Keratinocyte (primary cell): ENCODE measurements at regions not wholly inside any gene's neighbourhood (a gene's known extent, or its start where the extent isn't known, plus 50 kb on each side); places are given as distances from the start of the nearest gene placed in this dataset.

Experiments used
- DNase-seq: peaks from one replicate; pipeline ENCODE4 v3.0.0-alpha.2; 2011; ENCODE audit warnings: low read depth, missing footprints, low spot score
- FAIRE-seq: peaks from 2 replicates; lab custom pipeline; 2011; peaks lifted over from hg19 to GRCh38; lab: Jason Lieb, UNC
- H2AFZ ChIP-seq: 2 replicates; pipeline ENCODE4 v1.6.0; 2012; ENCODE audit warnings: low read length, control low read depth, inconsistent platforms; ENCODE audit not compliant: control insufficient read depth
- H3K27ac ChIP-seq: 2 replicates; pipeline ENCODE4 v1.5.1; 2011; ENCODE audit warnings: low read length; ENCODE audit not compliant: control insufficient read depth, insufficient read depth
- H3K27me3 ChIP-seq: 3 replicates; pipeline ENCODE4 v1.6.0; 2011; ENCODE audit warnings: low read length; ENCODE audit not compliant: control insufficient read depth, insufficient read depth; ENCODE audit errors: extremely low read depth
- H3K36me3 ChIP-seq, 2 experiments: 2 replicates in 1 of 2; 3 replicates in 1 of 2; pipeline ENCODE4 v1.5.1; 2011; ENCODE audit warnings: low read length in 2 of 2, mild to moderate bottlenecking in 1 of 2; ENCODE audit not compliant: control insufficient read depth in 2 of 2, insufficient read depth in 2 of 2; ENCODE audit errors: extremely low read depth in 1 of 2
- H3K4me1 ChIP-seq: 3 replicates; pipeline ENCODE4 v1.5.1; 2011; ENCODE audit warnings: low read length; ENCODE audit not compliant: control insufficient read depth, insufficient read depth; ENCODE audit errors: extremely low read depth
- H3K4me2 ChIP-seq: 3 replicates; pipeline ENCODE4 v1.6.0; 2011; ENCODE audit warnings: low read depth, low read length; ENCODE audit not compliant: control insufficient read depth, insufficient read depth; ENCODE audit errors: extremely low read depth
- H3K4me3 ChIP-seq, 3 experiments: fragments of 200-600 bp in 1 of 3; sonication (generic) in 1 of 3; 2 replicates in 2 of 3; 3 replicates in 1 of 3; pipeline ENCODE4 v1.5.1; 2011 to 2016; ENCODE audit warnings: low read length in 3 of 3, mild to moderate bottlenecking in 3 of 3, control low read depth in 2 of 3, inconsistent platforms in 1 of 3, low read depth in 1 of 3, mixed read lengths in 1 of 3, mixed run types in 1 of 3, moderate library complexity in 1 of 3; ENCODE audit not compliant: control insufficient read depth in 2 of 3, insufficient read depth in 2 of 3; ENCODE audit errors: extremely low read depth in 1 of 3
- H3K79me2 ChIP-seq: 2 replicates; pipeline ENCODE4 v1.6.0; 2012; ENCODE audit warnings: low read length; ENCODE audit not compliant: control insufficient read depth, insufficient read depth
- H3K9ac ChIP-seq: 3 replicates; pipeline ENCODE4 v1.6.0; 2011; ENCODE audit warnings: low read length; ENCODE audit not compliant: control insufficient read depth, insufficient read depth; ENCODE audit errors: extremely low read depth
- H3K9me1 ChIP-seq: 3 replicates; pipeline ENCODE4 v1.6.0; 2011; ENCODE audit warnings: low read length; ENCODE audit not compliant: control insufficient read depth, insufficient read depth; ENCODE audit errors: extremely low read depth
- H3K9me3 ChIP-seq: 2 replicates; pipeline ENCODE4 v1.5.1; 2012; ENCODE audit warnings: low read depth, low read length; ENCODE audit not compliant: control insufficient read depth
- H4K20me1 ChIP-seq: 3 replicates; pipeline ENCODE4 v1.6.0; 2011; ENCODE audit warnings: low read length; ENCODE audit not compliant: control insufficient read depth, insufficient read depth; ENCODE audit errors: extremely low read depth
- EZH2 ChIP-seq: IDR thresholded peaks from one replicate; pipeline ENCODE4 v1.6.1; 2012; ENCODE audit warnings: inconsistent platforms, mild to moderate bottlenecking, low read length, moderate library complexity
- dilution Hi-C: fragments of 300-500 bp; cut with MboI; formaldehyde crosslinking; loops from one replicate; pipeline ENCODE4 v1.7.0; 2020; ENCODE audit warnings: low sequenced_read_pairs; ENCODE audit not compliant: extremely low pct_ligation_motif_present
- TF ChIP-seq, protein P1 (sequence below), 3 experiments: IDR thresholded peaks in 1 of 3; conservative IDR thresholded peaks in 1 of 3; optimal IDR thresholded peaks in 1 of 3; 2 replicates in 2 of 3; 3 replicates in 1 of 3; pipeline versions ENCODE3 to v1.5.1; 2011; ENCODE audit warnings: low read length in 3 of 3, mild to moderate bottlenecking in 3 of 3, moderate library complexity in 2 of 3, control low read depth in 1 of 3, inconsistent platforms in 1 of 3; ENCODE audit not compliant: insufficient read depth in 2 of 3; ENCODE audit errors: extremely low read depth in 1 of 3

DNA sequence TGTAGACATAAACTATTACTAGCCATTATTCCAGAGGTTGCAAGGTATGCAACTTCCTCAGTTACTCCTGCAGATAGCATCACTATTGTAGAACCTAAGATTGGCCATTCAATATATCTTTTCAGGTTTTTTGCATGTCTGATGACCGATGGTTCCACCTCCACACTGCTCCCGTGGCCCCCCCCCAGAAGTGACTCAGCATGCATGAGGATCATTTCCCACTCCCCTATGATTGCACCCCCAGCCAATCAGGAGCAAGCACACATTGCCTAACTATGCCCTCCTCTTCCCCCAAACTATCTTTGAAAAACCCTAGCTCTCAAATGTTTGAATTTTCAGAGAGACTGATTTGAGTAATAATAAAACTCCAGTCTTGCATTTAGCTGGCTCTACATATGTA, 601.4 kb upstream of the TLE4 start:
- H4K20me1 ChIP-seq, result no peaks in the 10 kb centered on the region
- dilution Hi-C loops, result no loop called here
- H3K4me2 ChIP-seq, result no peak overlapping the region
- no peaks in the 10 kb centered on the region for H3K9me1 ChIP-seq
- H3K79me2 ChIP-seq, result no peaks in the 10 kb centered on the region
- H3K27ac ChIP-seq, result no peak overlapping the region
- H3K4me1 ChIP-seq, result peaks cover 16% of the 10 kb centered on the region
- no peak for TF ChIP-seq EZH2
- no peaks in the 10 kb centered on the region for H3K9me3 ChIP-seq
- no peak overlapping the region for H2AFZ ChIP-seq
- FAIRE-seq (no peak), DNase-seq (no peak)
- H3K27me3 ChIP-seq, result no peaks in the 10 kb centered on the region
- H3K4me3 ChIP-seq, result no peak overlapping the region
- H3K36me3 ChIP-seq, result no peaks in the 10 kb centered on the region
- H3K9ac ChIP-seq, result no peak overlapping the region

DNA sequence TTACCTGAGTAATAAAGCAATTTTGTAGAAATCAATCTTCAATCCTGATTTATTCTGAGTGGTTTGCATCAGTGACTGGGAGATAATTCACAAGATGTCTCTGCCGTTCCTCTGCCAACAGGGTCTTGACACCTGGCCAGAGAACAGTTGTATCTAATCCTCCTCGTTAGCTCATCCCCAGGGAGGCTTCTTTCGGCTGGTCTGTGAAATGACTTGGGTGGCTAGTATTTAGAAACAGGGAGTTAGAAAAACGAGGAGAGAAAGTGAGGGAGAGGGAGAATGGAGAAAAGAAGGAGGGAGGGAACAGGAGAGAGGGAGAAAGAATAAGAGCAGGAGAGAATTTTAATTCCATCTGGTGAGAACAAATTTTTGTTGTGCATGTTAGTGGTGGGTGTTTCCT, 600.2 kb upstream of the TLE4 start:
- no peaks in the 10 kb centered on the region for H3K9me3 ChIP-seq
- TF ChIP-seq, protein P1, sequence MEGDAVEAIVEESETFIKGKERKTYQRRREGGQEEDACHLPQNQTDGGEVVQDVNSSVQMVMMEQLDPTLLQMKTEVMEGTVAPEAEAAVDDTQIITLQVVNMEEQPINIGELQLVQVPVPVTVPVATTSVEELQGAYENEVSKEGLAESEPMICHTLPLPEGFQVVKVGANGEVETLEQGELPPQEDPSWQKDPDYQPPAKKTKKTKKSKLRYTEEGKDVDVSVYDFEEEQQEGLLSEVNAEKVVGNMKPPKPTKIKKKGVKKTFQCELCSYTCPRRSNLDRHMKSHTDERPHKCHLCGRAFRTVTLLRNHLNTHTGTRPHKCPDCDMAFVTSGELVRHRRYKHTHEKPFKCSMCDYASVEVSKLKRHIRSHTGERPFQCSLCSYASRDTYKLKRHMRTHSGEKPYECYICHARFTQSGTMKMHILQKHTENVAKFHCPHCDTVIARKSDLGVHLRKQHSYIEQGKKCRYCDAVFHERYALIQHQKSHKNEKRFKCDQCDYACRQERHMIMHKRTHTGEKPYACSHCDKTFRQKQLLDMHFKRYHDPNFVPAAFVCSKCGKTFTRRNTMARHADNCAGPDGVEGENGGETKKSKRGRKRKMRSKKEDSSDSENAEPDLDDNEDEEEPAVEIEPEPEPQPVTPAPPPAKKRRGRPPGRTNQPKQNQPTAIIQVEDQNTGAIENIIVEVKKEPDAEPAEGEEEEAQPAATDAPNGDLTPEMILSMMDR (optimal IDR thresholded peaks at IDR 0.05 in 1 of 3, IDR thresholded peaks at IDR 0.05 in 1 of 3, conservative IDR thresholded peaks at IDR 0.05 in 1 of 3; ENCODE audit: extremely low read depth in 1 of 3, insufficient read depth in 2 of 3, low read length in 3 of 3), result no peak
- no peak for TF ChIP-seq EZH2
- no peaks in the 10 kb centered on the region for H4K20me1 ChIP-seq
- no peaks in the 10 kb centered on the region for H3K36me3 ChIP-seq
- no peaks in the 10 kb centered on the region for H3K27me3 ChIP-seq
- H3K9ac ChIP-seq, result no peak overlapping the region
- no peak overlapping the region for H3K4me2 ChIP-seq
- H2AFZ ChIP-seq, result no peak overlapping the region
- FAIRE-seq (no peak), DNase-seq (no peak)
- dilution Hi-C loops, result no loop called here
- no peak overlapping the region for H3K27ac ChIP-seq
- no peak overlapping the region for H3K4me3 ChIP-seq
- peaks cover 16% of the 10 kb centered on the region for H3K4me1 ChIP-seq
- no peaks in the 10 kb centered on the region for H3K79me2 ChIP-seq
- no peaks in the 10 kb centered on the region for H3K9me1 ChIP-seq

DNA sequence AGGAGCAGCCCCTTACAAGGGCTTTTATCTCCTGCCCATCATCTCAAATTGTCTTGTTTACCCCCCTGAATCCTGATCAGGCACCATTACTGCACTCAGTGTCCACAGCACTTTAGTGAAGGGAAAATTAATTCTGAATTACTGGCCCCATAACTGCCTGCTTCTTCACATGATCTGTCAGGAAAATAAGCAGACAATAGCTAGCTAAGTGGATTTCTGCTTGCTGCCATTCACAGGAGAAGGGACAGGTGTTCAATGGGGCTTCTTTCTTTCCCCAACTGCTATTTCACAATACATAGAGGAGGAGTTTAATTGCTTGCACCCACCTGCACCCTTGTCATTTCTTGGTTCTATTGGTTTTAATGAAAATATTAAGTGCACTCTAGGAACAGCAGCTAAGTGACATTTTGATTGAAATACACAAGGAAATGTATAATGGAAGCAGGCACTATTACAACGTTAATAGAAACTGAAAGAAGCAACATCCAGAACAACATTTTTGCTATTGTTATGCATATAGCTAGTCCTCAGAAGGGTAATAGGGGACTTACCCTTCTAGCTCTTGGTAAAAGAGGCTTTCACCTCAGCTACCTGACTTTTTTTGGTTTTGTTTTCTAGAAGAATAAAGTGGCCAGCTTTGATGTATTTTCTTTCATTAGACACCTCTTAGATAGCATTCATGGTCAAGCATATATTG, 599.3 kb upstream of the TLE4 start:
- H3K27ac ChIP-seq, result no peak overlapping the region
- dilution Hi-C loops, result no loop called here
- TF ChIP-seq, protein P1 (optimal IDR thresholded peaks at IDR 0.05 in 1 of 3, IDR thresholded peaks at IDR 0.05 in 1 of 3, conservative IDR thresholded peaks at IDR 0.05 in 1 of 3; ENCODE audit: extremely low read depth in 1 of 3, insufficient read depth in 2 of 3, low read length in 3 of 3), result no peak
- no peak for TF ChIP-seq EZH2
- no peaks in the 10 kb centered on the region for H3K79me2 ChIP-seq
- H3K27me3 ChIP-seq, result no peaks in the 10 kb centered on the region
- no peak for DNase-seq
- no peaks in the 10 kb centered on the region for H4K20me1 ChIP-seq
- no peaks in the 10 kb centered on the region for H3K9me1 ChIP-seq
- peaks cover 14% of the 10 kb centered on the region for H3K4me1 ChIP-seq
- H3K9me3 ChIP-seq, result no peaks in the 10 kb centered on the region
- no peaks in the 10 kb centered on the region for H3K36me3 ChIP-seq
- no peak overlapping the region for H3K4me3 ChIP-seq
- no peak overlapping the region for H3K4me2 ChIP-seq
- H2AFZ ChIP-seq, result no peak overlapping the region
- no peak overlapping the region for H3K9ac ChIP-seq
- no peak for FAIRE-seq
